BE2C (cell line): ENCODE measurements at regions not wholly inside any gene's neighbourhood (a gene's known extent, or its start where the extent isn't known, plus 50 kb on each side); places are given as distances from the start of the nearest gene placed in this dataset.

Experiments
- DNase-seq: peaks from one replicate; pipeline ENCODE4 v3.0.0-alpha.2; 2020
- H3K27me3 ChIP-seq: fragments of 250-450 bp; sonication (Bioruptor Pico); 2 replicates; pipeline ENCODE4 v1.5.1; 2020; ENCODE audit warnings: mild to moderate bottlenecking
- H3K36me3 ChIP-seq: fragments of 250-450 bp; sonication (Bioruptor Pico); 2 replicates; pipeline ENCODE4 v1.5.1; 2020; ENCODE audit warnings: mild to moderate bottlenecking
- H3K4me1 ChIP-seq: fragments of 250-450 bp; sonication (Bioruptor Pico); 2 replicates; pipeline ENCODE4 v1.5.1; 2020
- H3K4me3 ChIP-seq: 2 replicates; pipeline ENCODE4 v1.5.1; 2011; ENCODE audit warnings: low read depth, low read length
- H3K9me3 ChIP-seq: fragments of 250-450 bp; sonication (Bioruptor Pico); 2 replicates; pipeline ENCODE4 v1.5.1; 2020
- CTCF ChIP-seq: IDR thresholded peaks from 2 replicates; pipeline ENCODE4 v1.5.1; 2012; ENCODE audit warnings: mild to moderate bottlenecking, low read depth, low read length

GRCh38 chr4:1518997-1519700 is 112.9 kb upstream of the NKX1-1 start:
- no peak for TF ChIP-seq CTCF
- peak; percentile 6 for DNase-seq
- Histone ChIP-seq H3K27me3 (peaks cover 76% of the 10 kb centered on the region), H3K4me1 (no peaks in the 10 kb centered on the region), H3K9me3 (no peaks in the 10 kb centered on the region), H3K4me3 (no peak overlapping the region), H3K36me3 (no peaks in the 10 kb centered on the region)

DNA sequence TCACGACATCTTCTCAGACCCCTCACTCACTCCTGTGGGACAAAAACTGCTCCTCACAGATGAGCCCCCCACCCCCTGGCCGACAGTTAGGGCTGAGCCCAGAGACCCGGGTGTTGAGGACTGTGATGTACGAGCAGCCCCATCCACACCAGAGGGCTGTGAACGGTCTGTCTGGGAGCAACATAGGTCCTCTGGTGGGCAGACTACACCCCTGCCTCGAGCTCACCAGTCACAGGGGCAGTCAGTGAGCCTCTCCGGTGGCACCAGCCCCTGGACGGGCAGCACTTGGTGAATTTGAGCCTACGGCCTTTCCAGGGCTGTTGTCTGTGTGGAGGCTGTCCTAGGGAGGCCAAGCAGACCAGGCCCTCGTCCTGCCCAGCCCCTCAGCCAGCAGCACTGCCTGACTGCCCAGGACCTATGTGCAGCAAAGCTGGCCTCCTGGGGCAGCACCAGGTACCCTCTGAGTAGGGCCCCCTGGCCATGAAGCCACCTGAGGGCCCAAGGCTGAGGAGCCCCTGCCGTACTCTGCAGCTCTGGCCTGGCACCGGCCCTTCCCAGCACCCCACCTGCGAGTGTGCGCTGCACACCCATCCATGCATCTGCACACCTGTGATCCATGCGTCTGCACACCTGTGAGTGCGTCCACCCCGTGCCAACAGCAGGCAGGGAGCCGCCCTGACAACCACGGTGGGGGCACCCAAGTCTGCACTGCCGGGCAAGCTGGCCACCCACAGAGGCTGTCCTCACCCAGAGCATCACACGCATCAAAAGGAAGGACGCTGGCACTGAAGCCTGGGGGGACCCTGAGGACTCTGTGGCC is 111.6 kb upstream of the NKX1-1 start:
- no peaks in the 10 kb centered on the region for H3K4me1 ChIP-seq
- H3K4me3 ChIP-seq: no peak overlapping the region
- H3K36me3 ChIP-seq: no peaks in the 10 kb centered on the region
- H3K27me3 ChIP-seq: peaks cover 63% of the 10 kb centered on the region
- peak; percentile 3 for DNase-seq
- TF ChIP-seq CTCF: no peak
- H3K9me3 ChIP-seq: no peaks in the 10 kb centered on the region

- Histone ChIP-seq H3K36me3 (no peaks in the 10 kb centered on the region), H3K9me3 (no peaks in the 10 kb centered on the region), H3K4me1 (no peaks in the 10 kb centered on the region), H3K27me3 (peaks cover 55% of the 10 kb centered on the region), H3K4me3 (no peak overlapping the region)
- TF ChIP-seq CTCF: no peak
- DNase-seq: no peak
Measured at GRCh38 chr4:1516881-1517480, 110.7 kb upstream of the NKX1-1 start.

DNA sequence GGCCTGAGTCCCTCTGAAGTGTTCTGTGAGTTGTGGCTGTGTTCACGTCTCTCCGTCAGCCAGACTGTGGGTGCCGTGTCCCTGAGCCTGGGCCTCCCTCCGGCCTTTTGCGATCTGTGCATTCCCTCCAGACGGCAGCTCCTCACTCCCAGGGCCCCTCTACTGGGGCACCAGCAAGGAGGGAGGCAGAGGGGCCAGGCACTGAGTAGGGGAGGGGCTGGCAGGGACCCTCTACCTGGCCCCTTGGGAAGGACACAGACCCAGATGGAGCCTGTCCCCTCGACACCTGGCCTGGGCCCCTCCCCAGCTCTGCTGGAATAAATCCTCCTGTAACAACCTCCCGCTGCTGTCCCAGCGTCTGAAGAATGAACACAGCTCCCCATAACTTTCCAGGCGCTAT is 110.0 kb upstream of the NKX1-1 start:
- Histone ChIP-seq H3K4me3 (no peak overlapping the region), H3K27me3 (peaks cover 47% of the 10 kb centered on the region), H3K9me3 (no peaks in the 10 kb centered on the region), H3K4me1 (no peaks in the 10 kb centered on the region), H3K36me3 (no peaks in the 10 kb centered on the region)
- TF ChIP-seq CTCF: no peak
- peak; percentile 6 for DNase-seq

GRCh38 chr4:1515763-1516162 is 109.5 kb upstream of the NKX1-1 start:
- TF ChIP-seq CTCF: no peak
- Histone ChIP-seq H3K4me1 (no peaks in the 10 kb centered on the region), H3K4me3 (no peak overlapping the region), H3K36me3 (no peaks in the 10 kb centered on the region), H3K9me3 (no peaks in the 10 kb centered on the region), H3K27me3 (peaks cover 46% of the 10 kb centered on the region)
- peak; percentile 5 for DNase-seq
